ENCODE measurements at regions not wholly inside any gene's neighbourhood (a gene's known extent, or its start where the extent isn't known, plus 50 kb on each side); places are given as distances from the start of the nearest gene placed in this dataset.

DNA sequence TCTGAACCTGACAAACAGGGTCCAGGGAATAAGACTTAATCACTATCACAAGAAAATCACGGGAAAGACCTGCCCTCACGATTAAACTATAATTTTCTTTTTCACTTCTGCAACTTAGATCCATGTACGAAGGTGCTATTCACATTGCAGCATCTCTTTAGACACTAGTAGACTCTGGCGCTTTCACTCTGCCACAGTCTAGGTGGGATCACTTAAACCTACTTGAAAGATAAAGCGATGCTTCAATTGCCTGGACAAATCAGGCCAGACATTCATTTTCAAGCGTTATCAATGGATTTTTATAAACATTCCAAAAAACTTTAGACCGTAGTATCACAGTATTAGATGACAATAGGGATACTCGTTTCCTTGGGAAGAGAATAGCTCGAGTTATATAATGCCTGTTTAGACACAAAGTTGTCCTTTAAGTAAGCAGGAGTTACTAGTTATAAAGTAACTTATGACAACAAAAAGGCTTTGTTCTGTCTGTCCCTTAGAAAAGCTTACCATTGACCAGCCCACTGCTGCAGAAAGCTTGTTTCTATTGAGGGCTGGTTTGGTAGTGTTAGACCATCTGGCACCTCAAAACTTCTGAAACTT lies 367.3 kb downstream of the UTRN start (continued):
- TF ChIP-seq RBM39 (IDR thresholded peaks at IDR 0.05; ENCODE audit: low read depth, low read length, poor library complexity, severe bottlenecking) (no peak), KAT7 (CRISPR knock-in tag; IDR thresholded peaks at IDR 0.05; ENCODE audit: borderline replicate concordance) (no peak), HNF4A (CRISPR knock-in tag; IDR thresholded peaks at IDR 0.05) (peak; percentile 40; the same call in 1 of the 2 replicates), STAT5B (CRISPR knock-in tag; IDR thresholded peaks at IDR 0.05) (no peak), NFIB (CRISPR knock-in tag; IDR thresholded peaks at IDR 0.05; ENCODE audit: borderline replicate concordance) (no peak), ZNF136 (CRISPR knock-in tag; IDR thresholded peaks at IDR 0.05; ENCODE audit: low read depth) (no peak; the same call in 1 of the 2 replicates), EEA1 (CRISPR knock-in tag; IDR thresholded peaks at IDR 0.05; ENCODE audit: borderline replicate concordance) (no peak), ZSCAN30 (CRISPR knock-in tag; IDR thresholded peaks at IDR 0.05) (no peak), SCMH1 (CRISPR knock-in tag; IDR thresholded peaks at IDR 0.05; ENCODE audit: borderline replicate concordance) (no peak), ZFAT (CRISPR knock-in tag; conservative IDR thresholded peaks at IDR 0.05) (no peak), RELA (CRISPR knock-in tag; IDR thresholded peaks at IDR 0.05) (no peak), GZF1 (CRISPR knock-in tag; IDR thresholded peaks at IDR 0.05) (no peak), EHMT2 (IDR thresholded peaks at IDR 0.05; ENCODE audit: borderline replicate concordance, low read depth, low read length) (no peak; the same call in 1 of the 2 replicates), ZNF121 (CRISPR knock-in tag; IDR thresholded peaks at IDR 0.05) (no peak), ZNF235 (CRISPR knock-in tag; IDR thresholded peaks at IDR 0.05; ENCODE audit: borderline replicate concordance) (no peak), RFXAP (CRISPR knock-in tag; IDR thresholded peaks at IDR 0.05; ENCODE audit: borderline replicate concordance) (no peak), DPF2 (CRISPR knock-in tag; IDR thresholded peaks at IDR 0.05; ENCODE audit: borderline replicate concordance, low read depth) (no peak)
- TF ChIP-seq, protein P1, sequence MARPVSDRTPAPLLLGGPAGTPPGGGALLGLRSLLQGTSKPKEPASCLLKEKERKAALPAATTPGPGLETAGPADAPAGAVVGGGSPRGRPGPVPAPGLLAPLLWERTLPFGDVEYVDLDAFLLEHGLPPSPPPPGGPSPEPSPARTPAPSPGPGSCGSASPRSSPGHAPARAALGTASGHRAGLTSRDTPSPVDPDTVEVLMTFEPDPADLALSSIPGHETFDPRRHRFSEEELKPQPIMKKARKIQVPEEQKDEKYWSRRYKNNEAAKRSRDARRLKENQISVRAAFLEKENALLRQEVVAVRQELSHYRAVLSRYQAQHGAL (CRISPR knock-in tag; IDR thresholded peaks at IDR 0.05; ENCODE audit: not compliant biosample characterization) = no peak
- TF ChIP-seq, protein P2, sequence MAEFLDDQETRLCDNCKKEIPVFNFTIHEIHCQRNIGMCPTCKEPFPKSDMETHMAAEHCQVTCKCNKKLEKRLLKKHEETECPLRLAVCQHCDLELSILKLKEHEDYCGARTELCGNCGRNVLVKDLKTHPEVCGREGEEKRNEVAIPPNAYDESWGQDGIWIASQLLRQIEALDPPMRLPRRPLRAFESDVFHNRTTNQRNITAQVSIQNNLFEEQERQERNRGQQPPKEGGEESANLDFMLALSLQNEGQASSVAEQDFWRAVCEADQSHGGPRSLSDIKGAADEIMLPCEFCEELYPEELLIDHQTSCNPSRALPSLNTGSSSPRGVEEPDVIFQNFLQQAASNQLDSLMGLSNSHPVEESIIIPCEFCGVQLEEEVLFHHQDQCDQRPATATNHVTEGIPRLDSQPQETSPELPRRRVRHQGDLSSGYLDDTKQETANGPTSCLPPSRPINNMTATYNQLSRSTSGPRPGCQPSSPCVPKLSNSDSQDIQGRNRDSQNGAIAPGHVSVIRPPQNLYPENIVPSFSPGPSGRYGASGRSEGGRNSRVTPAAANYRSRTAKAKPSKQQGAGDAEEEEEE (CRISPR knock-in tag; IDR thresholded peaks at IDR 0.05; ENCODE audit: borderline replicate concordance) = no peak
- TF ChIP-seq, protein P3, sequence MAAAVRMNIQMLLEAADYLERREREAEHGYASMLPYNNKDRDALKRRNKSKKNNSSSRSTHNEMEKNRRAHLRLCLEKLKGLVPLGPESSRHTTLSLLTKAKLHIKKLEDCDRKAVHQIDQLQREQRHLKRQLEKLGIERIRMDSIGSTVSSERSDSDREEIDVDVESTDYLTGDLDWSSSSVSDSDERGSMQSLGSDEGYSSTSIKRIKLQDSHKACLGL (CRISPR knock-in tag; IDR thresholded peaks at IDR 0.05) = no peak
- TF ChIP-seq, protein P4, sequence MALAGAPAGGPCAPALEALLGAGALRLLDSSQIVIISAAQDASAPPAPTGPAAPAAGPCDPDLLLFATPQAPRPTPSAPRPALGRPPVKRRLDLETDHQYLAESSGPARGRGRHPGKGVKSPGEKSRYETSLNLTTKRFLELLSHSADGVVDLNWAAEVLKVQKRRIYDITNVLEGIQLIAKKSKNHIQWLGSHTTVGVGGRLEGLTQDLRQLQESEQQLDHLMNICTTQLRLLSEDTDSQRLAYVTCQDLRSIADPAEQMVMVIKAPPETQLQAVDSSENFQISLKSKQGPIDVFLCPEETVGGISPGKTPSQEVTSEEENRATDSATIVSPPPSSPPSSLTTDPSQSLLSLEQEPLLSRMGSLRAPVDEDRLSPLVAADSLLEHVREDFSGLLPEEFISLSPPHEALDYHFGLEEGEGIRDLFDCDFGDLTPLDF (CRISPR knock-in tag; IDR thresholded peaks at IDR 0.05) = no peak
- TF ChIP-seq, protein P5, sequence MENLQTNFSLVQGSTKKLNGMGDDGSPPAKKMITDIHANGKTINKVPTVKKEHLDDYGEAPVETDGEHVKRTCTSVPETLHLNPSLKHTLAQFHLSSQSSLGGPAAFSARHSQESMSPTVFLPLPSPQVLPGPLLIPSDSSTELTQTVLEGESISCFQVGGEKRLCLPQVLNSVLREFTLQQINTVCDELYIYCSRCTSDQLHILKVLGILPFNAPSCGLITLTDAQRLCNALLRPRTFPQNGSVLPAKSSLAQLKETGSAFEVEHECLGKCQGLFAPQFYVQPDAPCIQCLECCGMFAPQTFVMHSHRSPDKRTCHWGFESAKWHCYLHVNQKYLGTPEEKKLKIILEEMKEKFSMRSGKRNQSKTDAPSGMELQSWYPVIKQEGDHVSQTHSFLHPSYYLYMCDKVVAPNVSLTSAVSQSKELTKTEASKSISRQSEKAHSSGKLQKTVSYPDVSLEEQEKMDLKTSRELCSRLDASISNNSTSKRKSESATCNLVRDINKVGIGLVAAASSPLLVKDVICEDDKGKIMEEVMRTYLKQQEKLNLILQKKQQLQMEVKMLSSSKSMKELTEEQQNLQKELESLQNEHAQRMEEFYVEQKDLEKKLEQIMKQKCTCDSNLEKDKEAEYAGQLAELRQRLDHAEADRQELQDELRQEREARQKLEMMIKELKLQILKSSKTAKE (CRISPR knock-in tag; IDR thresholded peaks at IDR 0.05; ENCODE audit: borderline replicate concordance) = no peak
- TF ChIP-seq, protein P6, sequence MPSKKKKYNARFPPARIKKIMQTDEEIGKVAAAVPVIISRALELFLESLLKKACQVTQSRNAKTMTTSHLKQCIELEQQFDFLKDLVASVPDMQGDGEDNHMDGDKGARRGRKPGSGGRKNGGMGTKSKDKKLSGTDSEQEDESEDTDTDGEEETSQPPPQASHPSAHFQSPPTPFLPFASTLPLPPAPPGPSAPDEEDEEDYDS (CRISPR knock-in tag; IDR thresholded peaks at IDR 0.05) = peak; percentile 32; the same call in 1 of the 2 replicates

Measured in HepG2 (cell line).